ENCODE measurements at regions not wholly inside any gene's neighbourhood (a gene's known extent, or its start where the extent isn't known, plus 50 kb on each side); places are given as distances from the start of the nearest gene placed in this dataset.

DNA sequence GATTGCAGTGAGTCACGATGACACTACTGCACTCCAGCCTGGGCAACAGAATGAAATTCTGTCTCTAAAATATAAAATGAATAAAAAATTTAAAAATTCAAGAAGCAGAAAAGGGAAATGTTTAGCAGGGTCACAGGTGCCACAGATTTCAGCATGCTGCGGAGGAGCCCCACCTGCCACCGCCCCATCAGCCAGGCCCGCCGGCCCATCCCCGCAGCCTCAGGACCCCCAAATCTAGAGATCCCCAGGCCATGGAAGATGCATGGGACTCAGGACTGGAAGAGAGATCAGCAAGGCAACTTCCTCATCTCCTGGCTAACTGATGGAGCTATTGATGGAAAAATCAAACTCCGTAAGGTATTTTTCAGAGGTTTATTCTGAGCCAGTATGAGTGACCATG is 208.2 kb downstream of the UQCRFS1 start:
- TF ChIP-seq, protein P1, sequence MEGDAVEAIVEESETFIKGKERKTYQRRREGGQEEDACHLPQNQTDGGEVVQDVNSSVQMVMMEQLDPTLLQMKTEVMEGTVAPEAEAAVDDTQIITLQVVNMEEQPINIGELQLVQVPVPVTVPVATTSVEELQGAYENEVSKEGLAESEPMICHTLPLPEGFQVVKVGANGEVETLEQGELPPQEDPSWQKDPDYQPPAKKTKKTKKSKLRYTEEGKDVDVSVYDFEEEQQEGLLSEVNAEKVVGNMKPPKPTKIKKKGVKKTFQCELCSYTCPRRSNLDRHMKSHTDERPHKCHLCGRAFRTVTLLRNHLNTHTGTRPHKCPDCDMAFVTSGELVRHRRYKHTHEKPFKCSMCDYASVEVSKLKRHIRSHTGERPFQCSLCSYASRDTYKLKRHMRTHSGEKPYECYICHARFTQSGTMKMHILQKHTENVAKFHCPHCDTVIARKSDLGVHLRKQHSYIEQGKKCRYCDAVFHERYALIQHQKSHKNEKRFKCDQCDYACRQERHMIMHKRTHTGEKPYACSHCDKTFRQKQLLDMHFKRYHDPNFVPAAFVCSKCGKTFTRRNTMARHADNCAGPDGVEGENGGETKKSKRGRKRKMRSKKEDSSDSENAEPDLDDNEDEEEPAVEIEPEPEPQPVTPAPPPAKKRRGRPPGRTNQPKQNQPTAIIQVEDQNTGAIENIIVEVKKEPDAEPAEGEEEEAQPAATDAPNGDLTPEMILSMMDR (IDR thresholded peaks at IDR 0.05; ENCODE audit: low read depth, low read length) = no peak
- DNase-seq (ENCODE audit: low read depth, low spot score) = no peak
- H3K4me3 ChIP-seq (ENCODE audit: low read depth, low read length) = no peak overlapping the region
- in situ Hi-C loops (cut with HindIII; ENCODE audit: low sequenced_read_pairs) = no loop called here

DNA sequence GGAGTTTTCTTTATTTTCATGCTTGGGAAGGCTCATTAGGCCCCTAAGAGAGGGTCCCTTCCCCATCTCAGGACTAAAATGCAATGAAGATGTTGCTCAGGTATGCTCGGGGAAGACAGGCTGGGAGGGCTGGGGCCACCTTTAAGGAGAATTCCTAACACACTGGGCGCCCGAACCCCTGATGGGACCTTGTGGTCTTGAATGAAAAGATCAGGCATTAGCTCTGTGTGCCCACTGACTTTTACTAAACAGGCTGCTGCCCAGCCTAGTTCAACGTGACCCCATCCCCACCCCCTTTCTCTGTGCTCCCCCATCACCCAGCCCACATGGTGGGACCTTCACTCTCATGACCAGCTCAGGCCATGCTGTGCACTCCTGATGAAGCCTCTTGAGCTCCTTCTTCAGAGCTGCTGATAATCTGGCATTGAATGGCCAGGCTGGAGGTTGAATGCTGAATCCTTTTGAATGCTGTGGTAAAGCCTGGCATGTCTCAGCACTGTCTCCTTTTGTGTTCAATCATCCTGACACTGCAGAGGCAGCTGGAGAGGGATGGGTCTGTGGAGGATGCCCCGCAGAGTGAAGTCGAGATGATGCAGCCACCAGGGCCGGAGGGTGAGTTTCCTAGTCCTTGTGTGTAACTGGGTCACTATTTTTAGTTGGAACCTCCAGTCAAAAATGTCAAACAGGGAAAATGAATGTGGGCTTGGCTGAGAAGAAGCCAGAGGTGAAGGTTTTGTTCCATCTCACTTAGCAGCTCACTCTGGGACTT is 209.1 kb downstream of the UQCRFS1 start:
- in situ Hi-C loops (cut with HindIII; ENCODE audit: low sequenced_read_pairs) = no loop called here
- no peak overlapping the region for H3K4me3 ChIP-seq (ENCODE audit: low read depth, low read length)
- no peak for DNase-seq (ENCODE audit: low read depth, low spot score)
- TF ChIP-seq, protein P1 (IDR thresholded peaks at IDR 0.05; ENCODE audit: low read depth, low read length) = no peak

DNA sequence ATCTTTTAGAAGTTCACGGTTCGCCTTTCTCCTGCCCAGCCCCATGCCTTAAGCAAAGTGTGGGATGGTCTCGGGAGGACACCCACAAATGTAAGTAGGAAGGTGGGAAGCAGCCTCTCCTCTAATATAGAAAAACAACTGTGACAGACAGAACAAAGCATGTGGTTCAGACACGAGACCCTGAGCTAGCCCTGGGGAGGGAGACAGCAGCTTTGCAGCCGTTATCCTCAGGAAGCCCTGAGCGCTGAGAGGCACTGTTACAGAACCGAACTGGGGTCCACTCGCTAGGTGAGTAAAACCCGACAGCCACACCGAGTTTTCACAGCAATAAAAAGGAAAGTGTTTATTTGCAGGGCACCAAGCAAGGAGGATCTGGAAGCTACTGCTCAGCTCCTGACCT is 210.6 kb downstream of the UQCRFS1 start:
- no peak overlapping the region for H3K4me3 ChIP-seq (ENCODE audit: low read depth, low read length)
- in situ Hi-C loops (cut with HindIII; ENCODE audit: low sequenced_read_pairs) = no loop called here
- TF ChIP-seq, protein P1 (IDR thresholded peaks at IDR 0.05; ENCODE audit: low read depth, low read length) = no peak
- DNase-seq (ENCODE audit: low read depth, low spot score) = no peak

DNA sequence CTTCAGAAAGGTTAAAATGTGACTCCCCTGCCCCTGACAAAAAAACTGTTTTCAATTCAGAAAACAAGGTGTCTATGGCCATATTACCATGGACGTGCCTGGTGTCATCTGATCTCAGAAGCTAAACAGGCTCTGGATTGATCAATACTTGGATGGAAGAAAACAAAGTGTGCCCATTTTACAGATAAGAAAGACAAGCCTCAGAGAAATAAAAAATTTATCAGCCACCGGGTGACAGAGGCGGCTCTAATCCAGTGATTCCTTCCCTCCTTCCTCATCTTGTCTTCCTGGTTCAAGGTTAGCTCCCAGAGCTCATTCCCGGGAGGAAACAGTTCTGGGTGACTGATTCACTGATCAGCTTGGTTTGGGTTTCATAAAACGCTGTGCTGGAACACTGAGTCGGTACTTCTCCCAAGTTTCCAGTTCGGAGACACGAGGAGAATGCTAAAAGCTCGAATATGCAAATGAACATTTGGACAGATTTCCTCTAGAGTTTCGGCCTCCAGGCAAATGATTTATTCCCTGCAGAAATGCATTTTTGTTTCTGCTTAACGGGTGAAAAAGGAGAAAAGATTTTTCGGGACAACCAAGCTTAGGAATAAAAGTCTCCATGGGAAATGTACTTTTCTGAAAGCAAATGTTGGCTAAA is 211.2 kb downstream of the UQCRFS1 start:
- H3K4me3 ChIP-seq (ENCODE audit: low read depth, low read length) = no peak overlapping the region
- in situ Hi-C loops (cut with HindIII; ENCODE audit: low sequenced_read_pairs) = no loop called here
- TF ChIP-seq, protein P1 (IDR thresholded peaks at IDR 0.05; ENCODE audit: low read depth, low read length) = no peak
- no peak for DNase-seq (ENCODE audit: low read depth, low spot score)

DNA sequence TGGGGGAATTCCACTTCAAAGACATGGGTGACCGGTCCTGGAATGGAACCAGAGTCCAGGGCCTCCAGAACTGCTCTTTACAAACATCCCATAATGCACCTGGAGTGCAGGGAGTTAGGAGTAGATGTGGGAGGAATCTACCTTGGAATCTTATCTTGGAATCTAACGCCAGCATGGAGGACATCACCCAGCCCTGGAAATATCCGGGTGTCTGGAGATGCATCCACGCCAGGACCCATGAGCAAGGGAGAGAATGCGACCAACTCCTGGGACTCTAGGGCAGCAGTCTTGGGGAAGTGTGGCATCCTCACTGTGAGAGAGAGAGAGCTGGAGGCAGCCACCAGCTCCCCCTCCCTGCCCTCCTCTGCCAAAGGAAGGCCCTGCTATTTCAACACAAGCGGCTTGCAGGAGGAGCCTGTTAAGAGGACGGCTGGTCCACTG is 211.8 kb downstream of the UQCRFS1 start:
- DNase-seq (ENCODE audit: low read depth, low spot score) = no peak
- TF ChIP-seq, protein P1 (IDR thresholded peaks at IDR 0.05; ENCODE audit: low read depth, low read length) = no peak
- in situ Hi-C loops (cut with HindIII; ENCODE audit: low sequenced_read_pairs) = no loop called here
- H3K4me3 ChIP-seq (ENCODE audit: low read depth, low read length) = no peak overlapping the region

DNA sequence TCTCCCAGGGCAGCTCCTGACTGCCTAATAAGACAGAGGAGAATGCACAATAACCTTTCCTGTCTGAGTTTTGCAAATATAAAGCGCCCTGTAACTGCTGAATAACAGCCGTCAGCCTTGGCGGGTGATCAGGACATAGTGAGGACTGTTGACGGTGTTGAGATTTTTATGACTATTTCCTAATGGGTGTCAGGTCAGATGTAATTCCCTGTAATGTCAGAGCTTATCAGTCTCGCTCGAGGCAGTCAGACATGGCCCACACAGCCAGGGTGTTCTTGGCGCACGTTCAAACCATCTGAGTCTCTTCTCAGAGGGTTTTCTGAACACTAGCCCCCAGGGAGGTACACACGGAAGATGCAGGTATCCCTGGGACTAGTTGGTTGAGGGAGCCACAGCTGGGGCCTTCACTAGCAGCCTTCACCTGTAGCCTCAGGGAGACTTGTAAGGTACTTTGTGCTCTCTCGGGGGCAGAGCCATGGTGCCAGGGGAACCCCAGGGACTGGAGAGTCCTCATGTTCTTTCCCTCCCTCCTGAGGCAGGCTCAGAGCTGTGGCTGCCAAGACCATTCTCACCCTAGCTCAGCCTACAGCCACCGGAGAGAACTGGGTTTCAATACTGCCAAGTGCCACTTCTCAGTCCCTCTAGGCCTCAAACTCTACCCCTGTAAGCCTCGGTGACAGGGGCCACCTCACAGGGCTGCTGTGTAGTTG is 213.1 kb downstream of the UQCRFS1 start:
- TF ChIP-seq, protein P1 (IDR thresholded peaks at IDR 0.05; ENCODE audit: low read depth, low read length) = no peak
- in situ Hi-C loops (cut with HindIII; ENCODE audit: low sequenced_read_pairs) = no loop called here
- H3K4me3 ChIP-seq (ENCODE audit: low read depth, low read length) = no peak overlapping the region
- DNase-seq (ENCODE audit: low read depth, low spot score) = no peak

Data from astrocyte of the spinal cord (primary cell).